HG03354 (cell line): ENCODE measurements at regions not wholly inside any gene's neighbourhood (a gene's known extent, or its start where the extent isn't known, plus 50 kb on each side); places are given as distances from the start of the nearest gene placed in this dataset.

ENCODE experiments used
- ATAC-seq: cut with Tn5 transposase; IDR thresholded peaks from one replicate; pipeline ENCODE4 v1.9.1; 2021; ENCODE audit warnings: mild to moderate bottlenecking; ENCODE audit not compliant: unreplicated experiment, poor library complexity, severe bottlenecking

DNA sequence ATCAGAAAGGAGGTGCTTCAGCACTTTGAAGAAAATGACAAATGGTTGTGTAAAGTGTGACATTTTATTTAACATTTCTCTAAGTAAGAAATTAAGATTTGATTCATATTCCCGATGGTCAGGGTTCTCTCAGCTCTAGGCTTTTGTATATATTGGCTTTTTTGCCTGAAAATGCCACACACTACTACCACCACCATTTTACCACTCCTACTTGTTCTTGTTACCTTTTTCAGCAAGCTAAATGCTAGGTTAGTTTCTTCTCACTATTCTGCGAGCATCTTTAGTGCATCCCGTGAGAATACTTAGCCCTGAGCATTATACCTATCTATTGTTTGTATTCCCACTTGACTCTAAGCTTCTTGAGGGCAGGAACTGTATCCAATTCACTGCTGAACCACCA is 177.6 kb upstream of the MTNR1B start:
- ATAC-seq: no peak

DNA sequence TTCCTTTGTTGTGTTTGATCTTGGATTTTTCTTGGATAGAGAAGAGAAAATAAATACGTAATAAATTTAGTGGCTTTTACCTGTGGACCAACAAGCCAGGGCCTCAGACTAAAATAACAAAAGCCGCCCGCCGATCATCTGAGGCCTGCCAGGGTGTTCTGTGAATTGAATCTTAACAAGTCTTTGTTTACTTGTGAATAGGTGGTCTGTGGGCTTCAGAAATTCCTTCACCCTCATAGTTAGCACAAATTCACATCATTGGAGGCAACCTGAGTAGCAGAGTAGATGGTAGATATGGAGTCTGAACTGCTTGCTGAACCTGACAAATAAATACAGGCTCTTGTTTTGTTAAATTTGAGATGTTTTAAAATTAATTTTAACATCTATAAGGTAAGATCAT is 176.3 kb upstream of the MTNR1B start:
- ATAC-seq: no peak

DNA sequence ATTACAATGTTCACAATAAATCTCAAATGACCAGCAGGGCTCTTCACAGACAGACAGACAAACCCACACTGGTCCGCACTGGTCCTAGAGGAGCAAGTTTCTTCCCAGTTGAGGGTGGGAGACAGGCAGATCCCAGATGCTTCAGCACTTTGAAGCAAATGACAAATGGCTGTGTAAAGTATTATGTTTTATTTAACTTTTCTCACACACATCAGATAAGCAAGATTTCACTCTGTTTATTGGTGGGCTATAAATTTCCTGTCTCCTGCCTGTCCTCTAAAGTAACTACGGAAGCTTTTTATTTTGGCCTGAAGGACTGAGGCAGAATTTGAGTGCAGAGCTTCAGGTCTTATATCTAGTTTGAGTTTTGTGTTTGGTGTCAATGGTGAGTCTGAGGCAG is 174.7 kb upstream of the MTNR1B start:
- ATAC-seq: no peak

DNA sequence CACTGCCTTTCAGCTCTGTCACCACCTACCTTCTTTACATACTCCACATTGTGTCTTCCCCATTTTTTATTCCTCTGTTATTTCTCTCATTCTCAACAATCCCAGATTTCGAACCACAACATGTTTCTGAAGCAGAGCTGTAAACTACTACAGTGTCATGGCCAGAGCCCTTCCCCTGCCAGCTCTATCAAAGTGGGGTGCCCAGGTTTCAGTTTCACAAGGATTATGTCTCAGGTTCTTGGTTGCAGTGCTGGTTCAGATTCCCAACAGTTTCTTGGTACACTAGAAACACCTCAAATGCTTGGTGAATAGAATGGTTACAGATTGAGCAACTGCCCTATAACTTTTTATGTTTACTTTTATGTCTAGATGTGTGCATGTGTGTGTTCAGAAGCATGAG is 172.7 kb upstream of the MTNR1B start:
- no peak for ATAC-seq

DNA sequence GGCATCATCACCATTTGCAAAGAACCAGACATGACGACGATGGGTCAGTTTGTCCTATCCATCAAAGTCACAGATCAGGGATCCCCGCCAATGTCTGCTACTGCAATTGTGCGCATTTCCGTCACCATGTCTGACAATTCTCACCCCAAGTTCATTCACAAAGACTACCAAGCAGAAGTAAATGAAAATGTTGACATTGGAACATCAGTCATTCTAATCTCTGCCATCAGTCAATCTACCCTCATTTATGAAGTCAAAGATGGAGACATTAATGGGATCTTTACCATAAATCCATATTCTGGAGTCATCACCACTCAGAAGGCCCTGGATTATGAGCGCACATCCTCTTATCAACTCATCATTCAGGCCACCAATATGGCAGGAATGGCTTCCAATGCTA is 171.6 kb upstream of the MTNR1B start:
- no peak for ATAC-seq

DNA sequence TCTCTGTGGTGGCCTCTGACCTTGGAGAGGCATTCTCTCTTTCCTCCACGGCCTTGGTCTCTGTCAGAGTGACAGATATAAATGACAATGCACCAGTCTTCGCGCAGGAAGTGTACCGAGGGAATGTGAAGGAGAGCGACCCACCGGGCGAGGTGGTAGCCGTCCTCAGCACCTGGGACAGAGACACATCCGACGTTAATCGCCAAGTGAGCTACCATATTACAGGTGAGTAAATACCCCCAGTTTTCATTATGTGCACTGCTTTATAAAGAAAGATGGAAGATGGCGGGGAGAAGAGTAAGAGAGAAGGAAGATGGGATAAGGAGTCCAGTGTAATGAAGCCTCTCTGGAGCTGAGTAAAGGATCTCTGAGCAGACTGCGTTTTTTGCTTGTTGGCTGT is 167.8 kb upstream of the MTNR1B start:
- no peak for ATAC-seq

DNA sequence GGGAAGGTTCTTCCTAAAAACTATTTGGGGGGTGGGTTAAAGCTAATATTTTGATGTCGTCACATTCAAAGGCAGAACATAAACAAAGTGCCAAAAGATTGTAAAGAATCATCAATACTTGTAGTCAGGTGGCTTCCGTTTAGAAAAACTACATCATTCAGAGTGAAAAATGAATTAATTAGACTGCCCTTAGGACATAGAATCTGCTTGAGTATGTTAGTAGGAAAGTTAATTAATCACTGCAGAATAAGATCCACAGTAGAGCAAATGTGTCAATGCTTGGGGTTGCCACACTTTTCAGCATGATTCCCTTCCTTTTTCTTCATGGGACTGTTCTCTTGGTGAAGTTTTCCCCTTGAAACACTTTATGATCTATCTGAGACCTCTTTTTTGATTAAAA is 166.8 kb upstream of the MTNR1B start:
- ATAC-seq: no peak

DNA sequence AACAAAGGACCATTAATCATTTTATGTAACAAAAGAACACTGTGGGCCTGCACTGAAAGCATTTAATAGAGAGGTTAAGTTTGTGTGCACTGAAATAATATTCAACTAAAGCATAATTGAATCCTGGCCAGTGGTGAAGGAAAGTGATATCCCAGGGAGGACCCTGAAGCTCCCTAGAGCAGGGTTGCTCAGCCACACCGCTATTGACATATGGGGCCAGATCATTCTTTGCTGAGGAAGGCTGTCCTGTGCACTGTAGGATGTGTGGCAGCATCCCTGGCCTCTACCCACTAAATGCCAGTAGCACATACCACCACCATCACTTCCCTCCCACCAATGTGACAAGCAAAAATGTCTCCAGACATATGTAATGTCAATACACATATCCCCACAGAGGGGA is 166.1 kb upstream of the MTNR1B start:
- ATAC-seq: no peak

DNA sequence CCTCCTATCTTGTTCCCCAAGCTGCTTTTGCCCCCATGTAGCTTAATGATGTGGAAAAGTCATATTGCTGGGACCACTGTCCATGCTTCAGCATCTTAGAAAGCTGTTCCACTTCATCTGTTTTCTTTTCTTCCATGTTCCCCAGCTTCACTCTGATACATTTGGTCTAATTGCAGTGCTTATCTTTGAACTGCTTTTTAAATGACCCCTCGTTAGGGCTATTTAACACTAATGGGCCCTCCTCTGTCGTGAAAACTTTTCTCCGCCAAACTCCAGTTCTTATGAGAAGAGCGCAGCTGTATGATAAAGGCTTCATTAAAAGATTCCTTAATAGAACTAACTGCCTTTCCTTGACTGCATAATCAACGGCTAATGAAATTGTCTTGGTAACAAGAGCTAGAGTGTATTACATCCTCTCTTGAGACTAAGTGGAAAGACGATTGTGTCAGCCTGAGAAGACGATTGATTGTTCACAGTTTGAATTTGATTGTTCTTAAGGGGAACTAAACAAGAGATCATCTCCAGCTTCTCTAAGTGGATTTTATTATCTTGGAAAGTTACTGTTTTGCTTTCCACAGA is 165.0 kb upstream of the MTNR1B start:
- ATAC-seq: no peak

DNA sequence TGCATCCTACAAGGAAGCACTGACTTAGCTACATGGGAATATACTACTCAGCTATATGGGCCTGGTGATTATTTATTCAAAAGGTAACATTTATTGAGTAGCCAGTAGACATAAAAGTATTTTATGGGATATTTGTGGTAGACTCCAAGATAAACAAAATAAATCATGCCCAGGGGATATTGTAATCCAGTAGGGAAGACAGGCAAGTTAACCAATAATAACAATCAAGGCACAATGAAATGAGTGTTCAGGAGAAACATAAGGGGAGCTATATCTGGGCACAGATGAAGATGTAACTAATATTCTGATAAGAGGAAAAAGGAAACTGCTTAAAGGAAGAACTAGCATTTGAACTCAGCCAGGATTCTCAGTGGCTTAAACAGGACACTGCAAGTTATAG is 161.4 kb upstream of the MTNR1B start:
- ATAC-seq: no peak

DNA sequence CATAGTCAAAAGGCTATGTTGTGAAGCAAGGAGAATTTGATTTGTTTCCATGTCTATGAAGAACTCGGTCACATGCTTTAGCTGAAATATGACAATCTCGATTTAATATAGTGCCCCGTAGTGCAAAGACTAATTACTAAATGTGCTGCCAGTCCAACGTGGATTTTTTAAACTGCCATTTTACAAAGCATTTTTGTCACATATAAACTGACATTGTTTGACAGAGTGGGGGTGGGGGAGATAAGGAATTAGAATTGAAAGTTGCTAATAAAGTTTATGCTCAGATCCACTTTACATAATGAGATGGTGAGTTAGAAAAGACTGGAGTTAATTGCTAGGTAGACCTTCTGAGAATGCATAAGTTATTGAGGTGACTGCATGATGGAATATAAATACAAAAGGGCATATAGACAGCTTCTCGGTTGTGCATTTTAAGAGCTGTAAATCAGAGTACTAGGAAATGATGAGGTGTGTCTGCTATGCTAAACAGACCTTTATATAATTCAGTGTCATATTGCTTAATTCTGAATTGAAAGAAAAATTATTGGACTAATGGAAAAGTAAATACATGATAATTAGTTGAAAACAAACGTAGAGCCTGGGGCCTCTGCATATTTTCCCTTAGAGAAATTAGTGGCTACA is 158.9 kb upstream of the MTNR1B start:
- no peak for ATAC-seq

DNA sequence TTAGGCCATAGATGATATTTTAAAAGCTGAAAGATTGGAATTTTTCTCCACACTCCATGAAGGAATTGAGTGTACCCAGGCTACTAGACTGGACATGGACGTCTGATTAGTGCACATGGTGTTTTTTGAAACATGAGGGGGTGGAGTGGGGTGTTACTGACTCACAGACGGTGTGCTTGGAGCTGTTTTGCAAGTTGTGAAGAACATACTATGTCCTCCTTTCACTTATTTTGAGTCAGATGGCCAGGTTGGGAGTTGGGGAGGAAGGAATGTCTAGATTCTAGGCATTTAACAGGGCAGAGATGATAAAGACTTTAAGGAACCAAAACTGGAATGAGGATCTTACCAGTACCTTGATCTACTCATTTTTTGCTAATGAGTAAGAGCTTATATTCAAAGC is 158.1 kb upstream of the MTNR1B start:
- ATAC-seq: no peak

DNA sequence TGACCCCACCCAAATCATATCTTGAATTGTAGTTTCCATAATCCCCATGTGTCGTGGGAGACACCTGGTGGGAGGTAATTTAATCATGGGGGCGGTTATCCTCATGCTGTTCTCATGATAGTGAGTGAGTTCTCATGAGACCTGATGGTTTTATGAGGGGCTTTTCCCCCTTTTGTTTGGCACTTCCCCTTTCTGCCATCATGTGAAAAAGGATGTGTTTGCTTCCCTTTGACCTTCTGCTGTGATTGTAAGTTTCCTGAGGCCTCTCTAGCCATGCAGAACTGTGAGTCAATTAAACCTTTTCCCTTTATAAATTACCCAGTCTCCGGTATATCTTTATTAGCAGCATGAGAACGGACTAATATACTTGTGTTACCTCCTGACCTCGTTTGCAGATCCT is 156.6 kb upstream of the MTNR1B start:
- ATAC-seq: no peak

DNA sequence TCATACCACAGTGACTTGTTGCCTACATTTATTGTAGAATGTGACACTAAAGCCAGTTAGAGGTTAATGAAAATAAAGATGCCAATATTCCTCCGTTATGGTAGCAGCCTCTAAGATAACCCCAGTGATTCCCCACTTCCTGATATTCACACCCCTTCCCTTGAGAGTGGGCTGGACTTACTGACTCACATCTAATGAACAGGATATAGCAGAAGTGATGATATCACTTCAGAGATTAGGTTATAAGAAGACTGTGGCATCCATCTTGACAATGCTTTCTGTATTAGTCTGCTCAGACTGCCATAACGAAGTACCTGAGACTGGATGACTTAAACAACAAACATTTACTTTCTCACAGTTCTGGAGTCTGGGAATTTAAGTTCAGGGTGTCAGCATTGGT is 149.6 kb upstream of the MTNR1B start:
- no peak for ATAC-seq

DNA sequence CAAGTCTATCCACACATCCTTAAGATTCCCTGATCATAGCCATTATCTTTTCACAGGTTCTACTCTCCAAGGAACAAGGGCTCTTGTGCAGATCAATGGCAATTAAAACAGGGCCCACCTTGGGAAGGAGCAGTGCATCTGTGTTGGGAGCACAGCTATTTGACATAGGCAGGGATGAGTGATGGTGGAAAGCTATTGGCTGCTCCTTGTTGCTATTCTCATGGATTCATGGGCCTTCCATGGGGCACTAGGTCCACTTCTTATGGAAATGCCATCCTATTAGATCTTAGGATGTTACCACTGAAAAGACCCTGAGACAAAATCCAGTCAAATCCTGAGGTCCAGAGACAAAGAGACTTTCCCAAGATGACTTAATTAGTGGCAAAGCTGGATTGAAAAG is 148.6 kb upstream of the MTNR1B start:
- no peak for ATAC-seq

DNA sequence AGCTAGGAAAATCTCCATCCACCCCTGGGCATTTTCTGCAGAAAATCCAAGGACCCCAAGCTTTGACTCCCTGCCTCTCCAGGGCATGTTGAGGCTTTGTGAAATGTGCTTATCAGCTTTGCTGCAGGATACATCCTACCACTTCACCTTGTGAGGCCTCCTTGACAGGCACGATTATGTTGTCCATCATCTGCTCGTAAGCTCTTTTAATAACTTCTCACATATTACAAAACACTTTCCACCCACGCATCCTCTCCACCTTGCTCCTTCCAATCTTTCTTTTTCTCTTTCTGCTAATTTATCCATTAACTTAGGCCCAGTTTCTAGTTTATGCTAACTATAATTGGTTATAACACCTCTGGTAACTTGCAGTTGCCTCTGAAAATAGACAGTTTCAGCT is 147.0 kb upstream of the MTNR1B start:
- no peak for ATAC-seq

DNA sequence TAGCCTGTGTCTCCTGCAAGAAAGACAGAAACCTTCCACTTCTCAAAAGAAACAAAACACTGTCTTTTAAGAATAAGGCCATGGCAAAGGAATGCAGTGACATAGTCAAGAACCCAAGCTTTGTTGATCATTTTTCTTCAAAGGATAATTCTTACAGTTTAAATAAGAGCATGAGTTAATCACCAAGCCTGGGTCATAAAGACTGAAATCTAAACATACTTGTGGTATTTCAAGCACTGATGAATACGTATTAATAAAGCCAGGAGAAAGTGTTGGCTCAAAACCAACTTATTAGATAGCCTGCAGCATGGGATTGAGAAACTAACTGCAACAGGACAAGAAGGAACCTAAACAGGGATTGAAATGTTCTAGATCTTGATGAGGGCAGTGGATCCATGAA is 143.3 kb upstream of the MTNR1B start:
- no peak for ATAC-seq

DNA sequence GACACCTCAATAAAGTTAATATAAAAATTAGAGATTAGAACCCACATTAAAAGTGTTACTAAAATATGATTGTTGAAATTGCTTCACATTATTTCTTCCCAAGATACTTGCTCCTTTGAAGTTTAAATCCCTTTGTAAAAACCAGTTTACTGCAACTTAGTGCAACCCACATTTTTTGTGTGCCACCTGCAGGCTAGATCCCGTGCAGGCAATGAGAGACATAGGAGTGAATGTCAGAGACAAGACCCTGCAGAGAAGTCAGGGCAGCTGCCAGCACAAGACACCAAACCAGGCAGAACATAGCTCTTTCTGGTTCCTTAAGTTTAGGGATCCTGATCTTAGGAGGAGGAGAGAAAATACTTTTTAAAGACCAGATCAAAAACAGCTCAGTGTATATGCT is 142.8 kb upstream of the MTNR1B start:
- no peak for ATAC-seq

DNA sequence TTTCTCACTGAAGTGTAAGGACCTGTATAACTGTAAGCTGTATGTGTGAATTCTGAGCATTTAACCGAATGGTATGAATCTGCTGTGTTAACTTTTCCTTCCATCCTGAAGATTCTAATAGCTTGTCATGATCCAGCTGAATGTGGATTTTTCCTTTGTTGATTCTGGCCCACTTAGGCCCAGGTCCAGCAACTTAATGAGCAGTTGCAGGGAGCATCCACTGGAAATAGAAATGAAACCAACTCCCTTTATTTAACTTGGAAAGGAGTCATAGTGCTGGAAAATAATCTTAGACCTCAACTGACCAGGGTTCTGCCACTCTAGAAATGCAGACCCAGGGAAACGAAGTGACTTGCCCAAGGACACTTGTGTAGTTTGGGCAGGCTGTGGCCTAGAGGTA is 142.3 kb upstream of the MTNR1B start:
- ATAC-seq: no peak

DNA sequence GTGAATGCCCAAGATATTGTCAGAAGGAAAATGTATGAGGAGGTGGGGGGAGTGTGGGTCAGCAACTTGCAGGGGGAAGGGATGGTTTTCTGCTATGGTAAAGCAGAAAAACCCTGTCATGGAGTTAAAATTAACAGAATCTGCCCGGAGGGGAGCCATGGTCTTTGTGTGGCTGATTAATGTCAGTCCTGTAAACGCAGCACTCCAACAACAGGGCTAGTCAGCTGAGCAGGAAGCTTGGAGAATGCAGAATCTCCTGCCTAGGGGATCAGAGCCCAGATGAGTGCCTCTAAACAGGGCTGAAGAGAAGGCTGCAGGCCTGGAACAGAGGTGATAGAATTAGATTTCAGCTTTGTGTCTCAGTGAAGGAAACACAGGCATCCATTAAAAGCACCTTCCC is 140.9 kb upstream of the MTNR1B start:
- no peak for ATAC-seq

DNA sequence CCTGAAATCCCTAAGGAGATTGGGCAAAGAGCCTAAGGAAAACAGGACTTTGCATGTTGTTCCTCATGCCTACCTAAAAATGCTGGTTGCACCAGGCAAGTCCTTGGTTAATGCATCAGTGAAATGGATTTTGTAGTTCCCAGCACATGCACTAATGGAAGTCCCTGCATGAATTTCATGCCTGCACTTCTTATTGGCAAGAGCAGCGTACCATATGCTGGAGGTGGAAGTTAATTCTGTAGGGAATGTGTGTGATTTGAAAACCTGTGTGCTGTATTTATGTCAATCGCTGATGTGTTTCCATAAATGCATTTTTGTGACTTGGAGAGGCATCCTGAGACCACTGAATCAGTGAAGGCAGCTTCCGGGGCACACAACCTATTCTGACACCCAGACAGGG is 140.3 kb upstream of the MTNR1B start:
- no peak for ATAC-seq

DNA sequence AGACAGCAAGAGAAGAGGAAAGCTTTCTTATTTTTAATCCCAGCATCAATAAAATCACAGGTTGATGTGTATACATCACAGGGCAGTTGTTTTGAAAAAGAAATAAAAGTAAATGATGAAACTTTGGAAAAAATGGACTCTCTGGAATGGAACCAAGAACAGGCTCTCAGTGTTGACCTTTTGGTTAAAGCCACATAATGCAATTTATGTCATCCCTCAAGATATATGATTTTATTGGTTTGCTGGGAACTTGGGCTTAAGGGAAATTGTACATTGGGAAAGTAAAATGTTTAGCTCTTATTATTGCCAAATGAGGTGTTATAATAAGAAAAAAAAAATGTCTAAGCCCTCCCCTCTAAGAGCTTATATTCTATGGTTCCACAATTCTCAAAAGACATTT is 139.8 kb upstream of the MTNR1B start:
- no peak for ATAC-seq
